Nephron progenitor cell (in vitro differentiated cells): ENCODE measurements at regions not wholly inside any gene's neighbourhood (a gene's known extent, or its start where the extent isn't known, plus 50 kb on each side); places are given as distances from the start of the nearest gene placed in this dataset.

Experiments used
- DNase-seq: peaks from one replicate; pipeline ENCODE4 v3.0.0; 2021
- H3K27ac Mint-ChIP-seq: 2 replicates; pipeline ENCODE4 v1.8.0; 2021; ENCODE audit warnings: mild to moderate bottlenecking, moderate library complexity, mixed read lengths
- H3K27me3 Mint-ChIP-seq: 2 replicates; pipeline ENCODE4 v1.8.0; 2021; ENCODE audit warnings: mild to moderate bottlenecking, low read depth, mixed read lengths; ENCODE audit not compliant: poor library complexity
- H3K36me3 Mint-ChIP-seq: 2 replicates; pipeline ENCODE4 v1.8.0; 2021; ENCODE audit warnings: low read depth, mixed read lengths
- H3K4me1 Mint-ChIP-seq: 2 replicates; pipeline ENCODE4 v1.8.0; 2021; ENCODE audit warnings: mixed read lengths
- H3K4me3 Mint-ChIP-seq: 2 replicates; pipeline ENCODE4 v1.8.0; 2021; ENCODE audit warnings: mild to moderate bottlenecking, moderate library complexity, mixed read lengths
- H3K9me3 Mint-ChIP-seq: 2 replicates; pipeline ENCODE4 v1.8.0; 2021; ENCODE audit warnings: mild to moderate bottlenecking, moderate library complexity, mixed read lengths
- CTCF ChIP-seq: fragments of 200-600 bp; sonication (generic); IDR thresholded peaks from 2 replicates; pipeline ENCODE4 v1.5.0; 2021; ENCODE audit warnings: antibody characterized with exemption

GRCh38 chr7:114821030-114821900, 100.6 kb upstream of the MDFIC start:
- Mint-ChIP-seq H3K27ac (no peak overlapping the region), H3K27me3 (no peaks in the 10 kb centered on the region), H3K4me3 (no peak overlapping the region), H3K36me3 (peaks cover 5% of the 10 kb centered on the region), H3K4me1 (no peaks in the 10 kb centered on the region), H3K9me3 (peaks cover 10% of the 10 kb centered on the region)
- no peak for DNase-seq
- no peak for TF ChIP-seq CTCF

- H3K27ac Mint-ChIP-seq, result no peak overlapping the region
- no peaks in the 10 kb centered on the region for H3K27me3 Mint-ChIP-seq
- no peaks in the 10 kb centered on the region for H3K4me1 Mint-ChIP-seq
- no peak for TF ChIP-seq CTCF
- no peak overlapping the region for H3K4me3 Mint-ChIP-seq
- H3K9me3 Mint-ChIP-seq, result peaks cover 16% of the 10 kb centered on the region
- no peak for DNase-seq
- H3K36me3 Mint-ChIP-seq, result peaks cover 9% of the 10 kb centered on the region
Observed at GRCh38 chr7:114822131-114822530, 99.8 kb upstream of the MDFIC start.

- Mint-ChIP-seq H3K27ac (no peak overlapping the region), H3K27me3 (no peaks in the 10 kb centered on the region), H3K4me1 (no peaks in the 10 kb centered on the region), H3K4me3 (no peak overlapping the region), H3K9me3 (peaks cover 22% of the 10 kb centered on the region), H3K36me3 (peaks cover 9% of the 10 kb centered on the region)
- no peak for TF ChIP-seq CTCF
- DNase-seq, result no peak
Observed at GRCh38 chr7:114822844-114823243, 99.0 kb upstream of the MDFIC start.

GRCh38 chr7:114823290-114823689, 98.6 kb upstream of the MDFIC start:
- DNase-seq, result no peak
- Mint-ChIP-seq H3K9me3 (peaks cover 22% of the 10 kb centered on the region), H3K4me1 (no peaks in the 10 kb centered on the region), H3K27ac (no peak overlapping the region), H3K27me3 (no peaks in the 10 kb centered on the region), H3K4me3 (no peak overlapping the region), H3K36me3 (peaks cover 9% of the 10 kb centered on the region)
- no peak for TF ChIP-seq CTCF

- no peak overlapping the region for H3K4me3 Mint-ChIP-seq
- TF ChIP-seq CTCF, result no peak
- H3K9me3 Mint-ChIP-seq, result peaks cover 22% of the 10 kb centered on the region
- H3K27me3 Mint-ChIP-seq, result no peaks in the 10 kb centered on the region
- H3K4me1 Mint-ChIP-seq, result no peaks in the 10 kb centered on the region
- no peak for DNase-seq
- peaks cover 9% of the 10 kb centered on the region for H3K36me3 Mint-ChIP-seq
- H3K27ac Mint-ChIP-seq, result peak overlapping the region; percentile 48
Observed at GRCh38 chr7:114825423-114825951, 96.4 kb upstream of the MDFIC start.

- peaks cover 15% of the 10 kb centered on the region for H3K9me3 Mint-ChIP-seq
- no peak for DNase-seq
- no peak overlapping the region for H3K27ac Mint-ChIP-seq
- no peaks in the 10 kb centered on the region for H3K27me3 Mint-ChIP-seq
- H3K4me3 Mint-ChIP-seq, result no peak overlapping the region
- TF ChIP-seq CTCF, result no peak
- no peaks in the 10 kb centered on the region for H3K4me1 Mint-ChIP-seq
- H3K36me3 Mint-ChIP-seq, result peaks cover 7% of the 10 kb centered on the region
Observed at GRCh38 chr7:114830952-114831351, 90.9 kb upstream of the MDFIC start.
